ENCODE measurements at regions not wholly inside any gene's neighbourhood (a gene's known extent, or its start where the extent isn't known, plus 50 kb on each side); places are given as distances from the start of the nearest gene placed in this dataset.

GRCh38 chr10:10941127-10941730 is 76.4 kb upstream of the CELF2 start:
- TF ChIP-seq REST (IDR thresholded peaks at IDR 0.05; ENCODE audit: low read depth) (no peak), ELF1 (IDR thresholded peaks at IDR 0.05; ENCODE audit: borderline replicate concordance, low read depth) (no peak), RAD21 (IDR thresholded peaks at IDR 0.05; ENCODE audit: low read depth) (no peak), POLR2A (IDR thresholded peaks at IDR 0.05; ENCODE audit: borderline replicate concordance, extremely low read depth, insufficient read depth, insufficient read length) (no peak), ATF3 (IDR thresholded peaks at IDR 0.05) (no peak), CTCF (IDR thresholded peaks at IDR 0.05 in 2 of 3, conservative IDR thresholded peaks at IDR 0.05 in 1 of 3; ENCODE audit: borderline replicate concordance in 1 of 3, insufficient read depth in 1 of 3, low read depth in 2 of 3, low read length in 2 of 3) (no peak)

All from HCT116 (cell line).